Neural cell (in vitro differentiated cells): ENCODE measurements at regions not wholly inside any gene's neighbourhood (a gene's known extent, or its start where the extent isn't known, plus 50 kb on each side); places are given as distances from the start of the nearest gene placed in this dataset.

ENCODE experiments used
- H2AFZ ChIP-seq: fragments of 200-600, 300-800 bp; sonication (generic), shearing (Covaris generic); 2 replicates; pipeline ENCODE4 v1.6.0; 2014; ENCODE audit warnings: low read depth, mild to moderate bottlenecking, antibody characterized with exemption, low read length, moderate library complexity
- H3F3A ChIP-seq: fragments of 200-600 bp; shearing (Covaris generic); 2 replicates; pipeline ENCODE4 v1.6.1; 2016; ENCODE audit warnings: mild to moderate bottlenecking, moderate library complexity, mixed read lengths, antibody characterized with exemption, low read length; ENCODE audit not compliant: insufficient read depth, poor library complexity, severe bottlenecking
- H3K27ac ChIP-seq: fragments of 200-600, 300-800 bp; sonication (generic), shearing (Covaris generic); 2 replicates; pipeline ENCODE4 v1.5.1; 2014; ENCODE audit warnings: mild to moderate bottlenecking, low read length, moderate library complexity
- H3K27me3 ChIP-seq: fragments of 300-800, 200-600 bp; sonication (generic), shearing (Covaris generic); 2 replicates; pipeline ENCODE4 v1.6.0; 2014; ENCODE audit warnings: mild to moderate bottlenecking, low read depth, low read length, moderate library complexity; ENCODE audit not compliant: insufficient read depth
- H3K36me3 ChIP-seq: fragments of 300-800, 200-600 bp; sonication (generic), shearing (Covaris generic); 2 replicates; pipeline ENCODE4 v1.5.1; 2014; ENCODE audit warnings: mild to moderate bottlenecking, antibody characterized with exemption, low read length, moderate library complexity; ENCODE audit not compliant: insufficient read depth
- H3K4me2 ChIP-seq: fragments of 300-800, 200-600 bp; sonication (generic), shearing (Covaris generic); 2 replicates; pipeline ENCODE4 v1.6.0; 2014; ENCODE audit warnings: mild to moderate bottlenecking, low read length
- H3K4me3 ChIP-seq: fragments of 300-800, 200-600 bp; sonication (generic), shearing (Covaris generic); 2 replicates; pipeline ENCODE4 v1.5.1; 2014; ENCODE audit warnings: mild to moderate bottlenecking, low read length, moderate library complexity
- H3K79me2 ChIP-seq: fragments of 200-600 bp; shearing (Covaris generic); replicated peaks from 2 replicates; pipeline ENCODE4 v1.6.0; 2014; ENCODE audit warnings: mild to moderate bottlenecking, low read length, moderate library complexity; ENCODE audit not compliant: insufficient read depth
- H3K9ac ChIP-seq: fragments of 300-800, 200-600 bp; sonication (generic), shearing (Covaris generic); 2 replicates; pipeline ENCODE4 v1.6.1; 2016; ENCODE audit warnings: mild to moderate bottlenecking, low read length, mixed read lengths
- H3K9me2 ChIP-seq: fragments of 200-600 bp; shearing (Covaris generic); 2 replicates; pipeline ENCODE4 v1.6.1; 2016; ENCODE audit warnings: mild to moderate bottlenecking, low read length, mixed read lengths; ENCODE audit not compliant: insufficient read depth
- H3K9me3 ChIP-seq: fragments of 200-600, 300-800 bp; sonication (generic), shearing (Covaris generic); 2 replicates; pipeline ENCODE4 v1.6.1; 2016; ENCODE audit warnings: mild to moderate bottlenecking, mixed run types, low read length, moderate library complexity, mixed read lengths
- H4K20me1 ChIP-seq: fragments of 200-600 bp; shearing (Covaris generic); 2 replicates; pipeline ENCODE4 v1.6.1; 2016; ENCODE audit warnings: mild to moderate bottlenecking, mixed run types; ENCODE audit not compliant: insufficient read depth
- EP300 ChIP-seq: fragments of 450-650 bp; conservative IDR thresholded peaks from 2 replicates; pipeline ENCODE4 v1.6.1; 2014; ENCODE audit warnings: antibody characterized with exemption, mild to moderate bottlenecking, moderate library complexity; ENCODE audit not compliant: poor library complexity, severe bottlenecking
- EZH2 ChIP-seq: fragments of 200-600, 300-800 bp; shearing (Covaris generic), sonication (generic); IDR thresholded peaks from 2 replicates; pipeline ENCODE4 v1.6.1; 2014; ENCODE audit warnings: antibody characterized with exemption, low read length, borderline replicate concordance, mild to moderate bottlenecking; ENCODE audit not compliant: insufficient read depth, poor library complexity, severe bottlenecking
- MXI1 ChIP-seq: fragments of 450-650 bp; conservative IDR thresholded peaks from 2 replicates; pipeline ENCODE4 v1.6.1; 2014; ENCODE audit warnings: antibody characterized with exemption, mild to moderate bottlenecking; ENCODE audit not compliant: poor library complexity, severe bottlenecking
- POLR2AphosphoS5 ChIP-seq: IDR thresholded peaks from 2 replicates; pipeline ENCODE4 v1.6.1; 2012
- RAD21 ChIP-seq: fragments of 450-650 bp; conservative IDR thresholded peaks from 2 replicates; pipeline ENCODE4 v1.6.1; 2014; ENCODE audit warnings: antibody characterized with exemption, mild to moderate bottlenecking, moderate library complexity
- SMC3 ChIP-seq: fragments of 450-650 bp; conservative IDR thresholded peaks from 2 replicates; pipeline ENCODE4 v1.6.1; 2014; ENCODE audit warnings: antibody characterized with exemption, mild to moderate bottlenecking, moderate library complexity; ENCODE audit not compliant: poor library complexity
- TAF1 ChIP-seq: IDR thresholded peaks from 2 replicates; pipeline ENCODE4 v1.6.1; 2012; ENCODE audit warnings: low read depth
- TF ChIP-seq, protein P1 (sequence below): IDR thresholded peaks from 2 replicates; pipeline ENCODE4 v1.6.1; 2012; ENCODE audit warnings: borderline replicate concordance
- TF ChIP-seq, protein P2 (sequence below): fragments of 450-650 bp; IDR thresholded peaks from 2 replicates; pipeline ENCODE4 v1.5.1; 2014; ENCODE audit warnings: antibody characterized with exemption, mild to moderate bottlenecking, moderate library complexity; ENCODE audit not compliant: poor library complexity, severe bottlenecking

DNA sequence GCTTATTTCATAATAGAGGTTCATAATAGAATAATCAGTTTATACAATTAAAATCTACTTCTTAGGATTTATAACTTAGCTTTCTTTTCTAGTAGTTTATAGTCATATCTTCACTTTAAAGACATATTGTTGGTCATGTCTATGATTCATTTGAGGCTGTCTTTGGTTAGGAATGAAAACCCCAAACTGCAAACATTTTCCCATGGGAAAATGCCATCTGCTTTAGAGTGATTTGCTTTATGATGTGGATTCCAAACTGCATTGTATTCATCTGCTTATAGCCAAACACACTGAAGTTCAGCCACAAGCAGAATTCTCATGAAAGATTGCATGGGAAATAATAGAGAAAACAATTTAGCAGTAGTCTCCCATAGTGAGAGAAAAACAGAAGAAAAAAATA lies 128.0 kb downstream of the RFPL4B start:
- Histone ChIP-seq H3K4me2 (no peak overlapping the region), H3K36me3 (no peaks in the 10 kb centered on the region), H3K9me2 (no peaks in the 10 kb centered on the region), H3K27ac (no peak overlapping the region), H3K9me3 (no peaks in the 10 kb centered on the region), H3K9ac (no peak overlapping the region), H3K79me2 (no peaks in the 10 kb centered on the region), H3F3A (no peaks in the 10 kb centered on the region), H2AFZ (no peak overlapping the region), H3K27me3 (no peaks in the 10 kb centered on the region), H4K20me1 (no peaks in the 10 kb centered on the region), H3K4me3 (no peak overlapping the region)
- TF ChIP-seq, protein P1, sequence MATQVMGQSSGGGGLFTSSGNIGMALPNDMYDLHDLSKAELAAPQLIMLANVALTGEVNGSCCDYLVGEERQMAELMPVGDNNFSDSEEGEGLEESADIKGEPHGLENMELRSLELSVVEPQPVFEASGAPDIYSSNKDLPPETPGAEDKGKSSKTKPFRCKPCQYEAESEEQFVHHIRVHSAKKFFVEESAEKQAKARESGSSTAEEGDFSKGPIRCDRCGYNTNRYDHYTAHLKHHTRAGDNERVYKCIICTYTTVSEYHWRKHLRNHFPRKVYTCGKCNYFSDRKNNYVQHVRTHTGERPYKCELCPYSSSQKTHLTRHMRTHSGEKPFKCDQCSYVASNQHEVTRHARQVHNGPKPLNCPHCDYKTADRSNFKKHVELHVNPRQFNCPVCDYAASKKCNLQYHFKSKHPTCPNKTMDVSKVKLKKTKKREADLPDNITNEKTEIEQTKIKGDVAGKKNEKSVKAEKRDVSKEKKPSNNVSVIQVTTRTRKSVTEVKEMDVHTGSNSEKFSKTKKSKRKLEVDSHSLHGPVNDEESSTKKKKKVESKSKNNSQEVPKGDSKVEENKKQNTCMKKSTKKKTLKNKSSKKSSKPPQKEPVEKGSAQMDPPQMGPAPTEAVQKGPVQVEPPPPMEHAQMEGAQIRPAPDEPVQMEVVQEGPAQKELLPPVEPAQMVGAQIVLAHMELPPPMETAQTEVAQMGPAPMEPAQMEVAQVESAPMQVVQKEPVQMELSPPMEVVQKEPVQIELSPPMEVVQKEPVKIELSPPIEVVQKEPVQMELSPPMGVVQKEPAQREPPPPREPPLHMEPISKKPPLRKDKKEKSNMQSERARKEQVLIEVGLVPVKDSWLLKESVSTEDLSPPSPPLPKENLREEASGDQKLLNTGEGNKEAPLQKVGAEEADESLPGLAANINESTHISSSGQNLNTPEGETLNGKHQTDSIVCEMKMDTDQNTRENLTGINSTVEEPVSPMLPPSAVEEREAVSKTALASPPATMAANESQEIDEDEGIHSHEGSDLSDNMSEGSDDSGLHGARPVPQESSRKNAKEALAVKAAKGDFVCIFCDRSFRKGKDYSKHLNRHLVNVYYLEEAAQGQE: no peak
- TF ChIP-seq TAF1 (no peak), SMC3 (no peak), RAD21 (no peak), EZH2 (no peak), EP300 (no peak), MXI1 (no peak), POLR2AphosphoS5 (no peak)
- TF ChIP-seq, protein P2, sequence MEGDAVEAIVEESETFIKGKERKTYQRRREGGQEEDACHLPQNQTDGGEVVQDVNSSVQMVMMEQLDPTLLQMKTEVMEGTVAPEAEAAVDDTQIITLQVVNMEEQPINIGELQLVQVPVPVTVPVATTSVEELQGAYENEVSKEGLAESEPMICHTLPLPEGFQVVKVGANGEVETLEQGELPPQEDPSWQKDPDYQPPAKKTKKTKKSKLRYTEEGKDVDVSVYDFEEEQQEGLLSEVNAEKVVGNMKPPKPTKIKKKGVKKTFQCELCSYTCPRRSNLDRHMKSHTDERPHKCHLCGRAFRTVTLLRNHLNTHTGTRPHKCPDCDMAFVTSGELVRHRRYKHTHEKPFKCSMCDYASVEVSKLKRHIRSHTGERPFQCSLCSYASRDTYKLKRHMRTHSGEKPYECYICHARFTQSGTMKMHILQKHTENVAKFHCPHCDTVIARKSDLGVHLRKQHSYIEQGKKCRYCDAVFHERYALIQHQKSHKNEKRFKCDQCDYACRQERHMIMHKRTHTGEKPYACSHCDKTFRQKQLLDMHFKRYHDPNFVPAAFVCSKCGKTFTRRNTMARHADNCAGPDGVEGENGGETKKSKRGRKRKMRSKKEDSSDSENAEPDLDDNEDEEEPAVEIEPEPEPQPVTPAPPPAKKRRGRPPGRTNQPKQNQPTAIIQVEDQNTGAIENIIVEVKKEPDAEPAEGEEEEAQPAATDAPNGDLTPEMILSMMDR: no peak

DNA sequence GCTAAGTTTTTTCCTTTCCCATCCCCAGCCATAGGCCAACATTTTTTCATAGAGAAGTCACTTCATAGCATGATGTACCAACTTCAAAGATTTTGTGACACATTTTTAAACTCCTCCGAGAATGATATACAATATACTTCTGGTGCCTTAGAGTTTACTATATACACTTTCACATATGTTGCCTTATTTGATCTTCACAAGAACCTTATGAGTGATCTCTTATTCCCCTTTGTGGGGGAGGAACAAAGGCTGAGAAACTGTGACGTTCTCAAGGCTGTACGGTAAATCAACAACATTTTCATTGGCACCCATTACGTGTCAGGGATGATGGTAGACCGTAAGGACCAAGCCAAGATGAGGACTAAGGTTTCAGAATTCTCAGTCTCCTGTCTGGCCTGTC lies 130.0 kb downstream of the RFPL4B start:
- no peaks in the 10 kb centered on the region for H3F3A ChIP-seq
- H3K9me2 ChIP-seq: no peaks in the 10 kb centered on the region
- no peak overlapping the region for H3K4me2 ChIP-seq
- no peak overlapping the region for H3K4me3 ChIP-seq
- no peaks in the 10 kb centered on the region for H3K79me2 ChIP-seq
- H3K9ac ChIP-seq: no peak overlapping the region
- H3K36me3 ChIP-seq: no peaks in the 10 kb centered on the region
- no peak overlapping the region for H3K27ac ChIP-seq
- H4K20me1 ChIP-seq: no peaks in the 10 kb centered on the region
- H2AFZ ChIP-seq: no peak overlapping the region
- no peaks in the 10 kb centered on the region for H3K9me3 ChIP-seq
- TF ChIP-seq POLR2AphosphoS5: no peak
- TF ChIP-seq EZH2: no peak
- TF ChIP-seq SMC3: no peak
- TF ChIP-seq RAD21: no peak
- no peak for TF ChIP-seq TAF1
- no peak for TF ChIP-seq EP300
- TF ChIP-seq MXI1: no peak
- TF ChIP-seq, protein P1: no peak
- TF ChIP-seq, protein P2: no peak
- H3K27me3 ChIP-seq: no peaks in the 10 kb centered on the region
